Mucosa of gallbladder (tissue), 1 donor: ENCODE measurements at regions not wholly inside any gene's neighbourhood (a gene's known extent, or its start where the extent isn't known, plus 50 kb on each side); places are given as distances from the start of the nearest gene placed in this dataset.

ENCODE experiments used
- DNase-seq: peaks from one replicate; pipeline ENCODE4 v3.0.0-alpha.2; 2020; ENCODE audit warnings: low spot score
- donor health status: DM: no; HTN: no; CAD: no.

- DNase-seq, result peak; percentile 75
Observed at GRCh38 chr3:124492824-124493223, 237.4 kb upstream of the UMPS start.

GRCh38 chr3:124496061-124496460, 234.2 kb upstream of the UMPS start:
- DNase-seq, result no peak

DNA sequence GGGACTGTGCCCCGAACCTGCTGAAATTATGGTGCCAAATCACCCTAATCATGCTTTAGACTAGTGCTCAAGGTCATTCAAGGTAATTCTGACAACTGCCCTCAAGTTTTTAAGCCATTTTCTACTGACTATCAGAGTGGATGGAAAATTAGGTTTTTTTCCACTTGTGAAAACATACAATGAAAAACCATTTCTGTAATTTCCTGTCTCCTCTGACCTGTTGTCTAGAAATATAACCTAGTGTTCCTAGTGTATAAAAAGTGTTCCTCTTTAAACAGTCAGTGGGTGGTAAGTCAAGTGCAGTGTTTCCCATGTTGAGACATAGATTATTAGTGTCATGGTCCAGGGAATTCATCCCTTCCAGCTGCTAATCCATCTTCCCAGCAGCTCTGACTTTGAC, 232.8 kb upstream of the UMPS start:
- DNase-seq, result no peak

DNA sequence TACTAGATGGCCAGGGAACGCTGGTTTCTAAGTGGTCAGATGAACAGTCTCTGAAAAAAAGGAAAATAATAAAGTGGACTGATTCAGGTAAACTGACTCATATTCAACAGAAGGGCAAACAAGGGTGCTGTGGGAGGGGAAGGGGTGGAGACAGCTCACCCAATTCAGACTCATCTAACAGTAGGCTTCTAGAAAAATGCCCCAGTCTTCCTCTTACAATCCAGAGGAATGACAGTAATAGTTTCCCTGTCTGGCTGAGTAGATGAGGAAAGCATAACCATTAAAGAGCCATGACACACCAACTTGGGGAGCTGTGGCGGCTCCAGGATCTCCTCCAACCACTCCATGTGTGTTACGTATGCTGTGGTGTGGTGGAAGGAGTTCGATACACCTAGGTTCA, 231.4 kb upstream of the UMPS start:
- no peak for DNase-seq

DNA sequence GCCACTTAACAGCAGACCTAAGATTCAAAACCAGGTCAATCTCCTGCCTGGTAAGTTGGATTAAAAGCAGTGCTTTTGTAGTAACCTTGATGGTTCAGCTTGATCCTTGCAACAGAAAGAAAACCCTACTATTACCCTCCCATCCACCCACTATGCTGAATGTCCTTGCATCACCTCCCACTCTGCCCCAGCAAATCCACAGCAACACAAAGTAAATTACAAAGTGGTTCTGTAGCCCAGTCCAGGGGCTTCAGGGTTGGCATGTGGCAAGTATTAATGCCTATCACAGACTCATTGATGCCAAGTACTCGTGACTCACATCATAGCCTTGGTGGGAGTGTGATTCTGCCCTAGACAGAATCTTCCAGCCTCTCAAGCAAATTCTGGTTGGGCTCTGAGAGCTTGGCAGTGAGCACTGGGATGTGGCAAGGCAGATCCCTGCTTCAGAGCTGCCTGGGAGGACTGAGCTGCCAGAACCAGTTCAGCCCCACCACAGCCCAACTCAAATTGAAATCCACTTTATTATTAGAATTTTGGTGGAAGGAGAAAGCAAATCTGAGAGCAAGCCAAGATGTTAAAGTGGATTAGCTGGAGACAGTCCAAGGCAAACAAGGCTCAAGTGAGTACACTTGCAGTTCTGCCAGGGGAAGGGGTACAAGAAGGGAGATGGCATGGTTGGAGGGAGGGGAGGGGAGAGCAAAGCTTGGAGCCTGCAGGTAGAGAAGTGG, 225.8 kb upstream of the UMPS start:
- DNase-seq, result no peak

DNA sequence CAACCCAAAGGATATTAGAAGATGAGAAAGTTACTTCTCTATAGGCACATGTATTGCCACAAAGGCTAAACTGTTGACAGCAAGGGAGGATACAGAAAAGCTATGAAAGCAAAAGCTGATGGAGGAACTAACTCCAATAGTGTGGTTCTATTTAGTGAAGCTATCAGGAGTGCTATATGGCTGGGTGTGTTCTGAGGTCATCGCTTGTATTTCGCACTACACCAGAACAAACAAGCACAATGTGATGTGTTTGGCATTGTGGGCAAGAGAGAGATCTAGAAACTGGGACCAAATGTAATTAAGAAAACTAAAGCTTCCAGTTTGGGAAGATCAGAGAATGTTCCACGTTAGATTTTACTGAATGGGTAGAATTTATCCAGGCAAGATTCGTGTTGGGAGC, 220.4 kb upstream of the UMPS start:
- DNase-seq, result no peak

- no peak for DNase-seq
Observed at GRCh38 chr3:124510290-124510689, 220.0 kb upstream of the UMPS start.

DNA sequence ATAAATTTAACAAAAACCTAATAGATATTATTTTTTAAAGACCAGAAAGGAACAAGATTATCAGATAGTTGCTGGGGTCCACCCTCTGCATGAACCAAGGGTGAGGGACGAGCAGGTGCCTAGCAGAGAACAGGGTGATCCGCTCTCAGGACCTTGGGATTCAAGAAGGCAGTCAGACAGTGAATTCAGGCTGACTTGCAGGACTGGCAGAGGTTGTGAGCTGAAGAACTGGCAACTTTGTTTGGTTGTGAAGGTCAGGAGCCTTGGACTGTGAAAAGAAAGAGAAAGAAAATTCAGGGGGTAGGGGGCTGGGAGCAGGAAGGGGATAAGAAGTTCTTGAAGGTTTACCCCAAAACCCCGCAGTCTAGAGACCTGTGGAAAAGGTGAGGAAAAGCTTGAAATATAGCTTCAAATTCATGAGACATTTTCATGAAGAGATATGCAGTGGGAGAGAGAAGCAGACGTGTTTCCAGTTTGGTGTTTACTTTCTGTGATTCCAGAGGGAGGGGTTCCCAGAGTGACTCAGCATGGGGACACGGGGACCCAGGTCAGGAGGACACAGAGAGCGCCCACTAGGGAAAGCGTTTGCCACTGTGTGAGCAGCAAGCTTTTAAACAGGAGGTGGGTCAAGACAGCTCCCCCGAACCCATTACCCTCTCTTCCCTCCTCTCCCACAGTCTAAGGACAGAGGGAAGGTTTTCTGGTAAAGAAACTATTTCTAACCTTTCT, 217.2 kb upstream of the UMPS start:
- DNase-seq, result peak; percentile 16

GRCh38 chr3:124513610-124513997, 216.6 kb upstream of the UMPS start:
- DNase-seq, result no peak

GRCh38 chr3:124514683-124515082, 215.6 kb upstream of the UMPS start:
- no peak for DNase-seq

- no peak for DNase-seq
Observed at GRCh38 chr3:124516333-124516732, 213.9 kb upstream of the UMPS start.

GRCh38 chr3:124517306-124517705, 212.9 kb upstream of the UMPS start:
- DNase-seq, result no peak

- DNase-seq, result no peak
Observed at GRCh38 chr3:124518350-124518749, 211.9 kb upstream of the UMPS start.

DNA sequence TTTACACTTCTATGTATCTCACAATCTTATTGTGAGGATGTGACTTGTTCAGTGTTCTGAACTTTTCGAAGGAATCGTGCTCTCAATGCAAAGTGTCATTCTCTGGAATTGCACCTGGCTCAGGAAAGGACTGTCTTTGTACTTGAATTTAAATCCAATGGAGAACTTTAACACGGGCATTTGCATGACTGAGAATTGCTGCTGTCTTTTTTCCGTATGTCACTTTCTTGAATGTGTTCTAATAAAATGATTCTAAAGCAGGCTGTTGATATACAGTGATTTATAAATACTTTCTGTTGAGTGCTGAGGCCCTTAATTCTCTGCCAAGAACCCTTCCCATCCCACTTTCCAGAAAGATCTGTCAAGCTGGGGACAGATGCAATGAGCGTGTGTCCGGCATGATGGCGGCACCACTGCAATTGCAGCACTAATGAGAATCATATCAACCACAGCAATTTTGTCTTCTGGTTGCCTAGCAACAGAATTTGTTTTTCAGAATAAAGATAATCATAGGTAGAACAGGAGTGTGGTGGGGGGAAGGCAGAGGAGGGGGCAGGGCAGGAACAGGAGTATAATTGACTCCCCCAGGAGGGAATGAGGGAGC, 210.6 kb upstream of the UMPS start:
- no peak for DNase-seq

DNA sequence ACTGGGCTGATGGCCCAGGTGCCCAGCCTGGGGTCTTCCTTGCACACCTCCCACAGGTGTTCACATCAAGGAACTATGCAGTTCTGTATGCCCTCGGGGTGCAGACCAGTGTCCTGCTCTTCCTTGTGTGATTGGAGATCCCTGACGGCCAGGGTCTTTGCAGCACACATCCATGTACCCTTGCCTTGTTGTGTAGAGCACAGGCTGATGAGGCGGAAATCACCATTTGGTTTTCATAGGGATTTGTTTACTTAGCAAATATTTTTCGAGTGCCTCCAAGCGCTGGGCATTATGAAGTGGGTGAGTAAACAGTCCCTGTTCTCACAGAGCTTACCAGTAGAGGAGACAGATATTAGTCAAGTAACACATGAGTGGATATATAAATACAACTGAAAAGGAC, 209.3 kb upstream of the UMPS start:
- DNase-seq, result no peak

- no peak for DNase-seq
Observed at GRCh38 chr3:124522082-124522625, 208.1 kb upstream of the UMPS start.

- no peak for DNase-seq
Observed at GRCh38 chr3:124526601-124527000, 203.7 kb upstream of the UMPS start.

- peak; percentile 70 for DNase-seq
Observed at GRCh38 chr3:124529826-124530571, 200.3 kb upstream of the UMPS start.

- no peak for DNase-seq
Observed at GRCh38 chr3:124530916-124531315, 199.3 kb upstream of the UMPS start.

DNA sequence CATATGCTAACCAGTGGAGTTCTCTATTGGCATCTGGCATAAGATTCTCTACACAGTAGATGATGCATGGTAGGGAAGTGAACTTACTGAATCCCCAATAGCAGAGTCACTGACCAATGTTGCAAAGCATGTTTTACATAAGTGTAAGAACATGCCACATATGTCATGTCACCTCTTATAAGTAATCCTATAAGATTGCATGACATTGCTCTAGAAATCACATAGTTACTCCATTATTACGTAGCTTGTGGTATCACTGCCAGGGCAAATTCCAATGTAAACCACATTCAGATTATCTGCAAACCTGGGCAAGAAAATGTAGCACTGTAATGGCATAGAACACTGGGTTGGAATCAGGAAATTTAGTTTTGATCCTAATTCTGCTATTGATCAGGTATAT, 198.2 kb upstream of the UMPS start:
- DNase-seq, result no peak

GRCh38 chr3:124535306-124535705, 194.9 kb upstream of the UMPS start:
- no peak for DNase-seq

DNA sequence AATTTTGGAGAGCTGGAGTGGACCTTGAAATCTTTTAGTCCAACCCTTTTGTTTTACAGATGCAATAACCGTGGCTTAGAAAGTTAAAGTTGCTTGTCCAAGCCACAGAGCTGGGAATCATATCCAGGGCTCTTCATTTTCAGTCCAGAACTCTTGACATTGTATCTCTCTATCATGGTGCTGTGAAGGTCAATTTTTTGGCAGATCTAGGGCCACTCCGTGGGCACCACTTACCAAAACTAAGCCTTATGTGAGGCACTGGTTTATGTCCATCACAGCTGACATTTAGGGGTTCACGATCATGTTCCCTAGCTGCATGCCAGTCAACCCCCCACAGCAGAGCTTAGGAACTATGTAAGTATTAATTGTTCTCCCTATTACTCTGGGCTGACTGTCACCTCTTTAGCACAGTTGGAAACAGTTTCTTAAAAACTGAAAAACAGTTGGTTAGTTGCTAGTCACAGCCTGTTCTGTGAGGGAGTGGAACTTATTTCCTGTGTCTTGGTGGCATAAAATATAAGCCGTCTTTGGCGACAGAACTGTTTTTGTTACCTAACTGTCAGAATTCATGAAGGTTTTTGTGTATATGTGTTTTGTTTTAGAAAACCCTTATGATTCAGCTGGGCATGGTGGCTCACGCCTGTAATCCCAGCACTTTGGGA, 189.6 kb upstream of the UMPS start:
- DNase-seq, result no peak
